Suppressor macrophage treated with lipopolysaccharide for 4 hours (primary cell): ENCODE measurements at regions not wholly inside any gene's neighbourhood (a gene's known extent, or its start where the extent isn't known, plus 50 kb on each side); places are given as distances from the start of the nearest gene placed in this dataset.

Experiments
- DNase-seq: peaks from one replicate; pipeline ENCODE4 v3.0.0-alpha.2; 2020

DNA sequence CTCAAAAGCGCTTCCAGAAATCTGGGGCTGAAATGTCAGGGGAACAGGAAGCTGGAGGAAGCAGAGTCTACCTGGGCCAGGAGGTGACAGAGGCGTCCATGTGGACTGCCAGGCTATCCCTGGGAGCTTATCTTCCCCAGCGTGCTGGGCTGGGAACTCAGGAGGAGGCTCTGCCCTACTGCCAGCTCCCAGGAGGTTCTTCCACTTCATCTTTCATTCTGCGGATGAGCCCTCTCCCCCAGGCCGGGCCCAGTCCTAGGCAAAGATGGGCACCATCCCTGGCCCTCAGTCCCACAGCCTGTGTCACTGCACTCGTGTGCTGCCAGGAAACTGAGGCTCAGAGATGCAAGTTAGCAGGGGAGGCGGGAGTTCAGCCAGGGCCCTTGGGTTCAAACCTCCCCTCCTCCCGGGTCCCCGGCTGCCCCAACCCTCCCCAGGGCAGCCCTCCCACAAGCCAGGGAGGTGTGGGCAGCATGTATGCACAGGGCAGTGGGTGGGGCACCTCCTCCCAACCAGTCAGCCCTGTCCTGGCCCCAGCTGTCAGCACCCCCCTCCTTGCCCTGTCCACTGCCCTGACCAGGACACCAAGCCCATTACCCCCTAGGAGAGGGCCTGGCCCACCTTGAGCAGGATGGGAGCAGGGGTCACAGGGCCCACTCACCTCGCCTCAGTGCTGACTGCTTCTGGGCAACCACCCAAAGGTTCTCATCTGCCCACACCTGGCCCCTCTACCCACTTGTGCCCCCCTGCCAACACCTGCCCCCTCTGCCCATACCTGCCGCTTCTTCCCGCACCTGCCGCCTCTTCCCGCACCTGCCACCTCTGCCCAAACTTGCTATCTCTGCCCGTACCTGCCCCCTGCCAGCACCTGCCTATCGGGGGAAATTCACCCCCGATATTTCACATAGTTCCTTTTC lies 226.0 kb downstream of the NPHP4 start:
- DNase-seq: no peak

- DNase-seq: no peak
Observed at GRCh38 chr1:5765483-5765882, 226.7 kb downstream of the NPHP4 start.

GRCh38 chr1:5764959-5765358 lies 227.3 kb downstream of the NPHP4 start:
- DNase-seq: no peak

DNA sequence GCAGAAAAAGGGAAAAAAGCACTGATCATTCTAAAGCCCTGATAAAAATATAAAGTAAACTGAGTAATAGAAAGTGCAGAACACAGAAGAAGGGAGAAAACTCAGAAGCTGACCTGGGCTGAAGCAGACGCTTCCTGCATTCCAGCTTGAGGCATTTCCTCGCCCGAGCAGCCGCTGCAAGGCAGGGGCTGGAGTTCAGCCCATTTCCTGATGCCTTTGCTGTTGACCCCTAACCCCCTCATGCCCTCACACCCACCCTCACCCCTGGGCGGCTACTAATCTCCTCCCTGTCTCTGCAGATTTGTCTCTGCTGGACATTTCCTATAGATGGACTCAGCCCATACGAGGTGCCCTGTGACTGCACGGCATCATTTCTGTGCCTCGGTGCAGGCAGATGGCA lies 227.8 kb downstream of the NPHP4 start:
- DNase-seq: no peak

DNA sequence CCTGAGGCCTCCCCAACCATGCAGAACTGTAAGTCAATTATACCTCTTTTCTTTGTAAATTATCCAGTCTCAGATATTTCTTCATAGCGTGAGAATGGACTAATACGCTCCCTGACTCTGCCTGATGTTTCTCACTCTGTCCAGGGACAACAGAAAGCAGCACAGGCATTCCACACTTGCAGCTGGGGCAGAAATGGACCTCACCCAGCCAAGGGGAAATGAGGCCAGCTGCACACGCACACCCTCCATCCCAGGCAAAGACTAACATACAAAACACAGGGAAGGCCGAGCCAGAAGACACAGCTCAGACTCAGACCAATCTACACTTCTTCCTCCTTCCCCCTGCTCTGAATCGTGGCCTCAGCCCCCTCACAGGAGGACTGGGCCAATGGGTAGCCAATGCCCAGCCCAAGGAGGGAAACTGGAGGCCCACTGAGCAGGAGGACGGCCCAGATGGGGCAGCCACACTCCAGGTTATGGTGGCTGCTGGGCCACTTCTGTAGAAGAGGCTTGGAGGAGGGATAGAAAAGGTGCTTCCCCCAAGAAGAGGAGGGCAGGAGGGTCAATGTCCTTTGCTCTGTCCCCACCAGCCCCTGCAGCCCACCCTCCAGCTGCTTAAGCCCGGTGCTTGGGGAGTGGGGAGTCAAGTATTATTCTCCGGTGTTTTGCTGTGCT lies 228.4 kb downstream of the NPHP4 start:
- DNase-seq: no peak

DNA sequence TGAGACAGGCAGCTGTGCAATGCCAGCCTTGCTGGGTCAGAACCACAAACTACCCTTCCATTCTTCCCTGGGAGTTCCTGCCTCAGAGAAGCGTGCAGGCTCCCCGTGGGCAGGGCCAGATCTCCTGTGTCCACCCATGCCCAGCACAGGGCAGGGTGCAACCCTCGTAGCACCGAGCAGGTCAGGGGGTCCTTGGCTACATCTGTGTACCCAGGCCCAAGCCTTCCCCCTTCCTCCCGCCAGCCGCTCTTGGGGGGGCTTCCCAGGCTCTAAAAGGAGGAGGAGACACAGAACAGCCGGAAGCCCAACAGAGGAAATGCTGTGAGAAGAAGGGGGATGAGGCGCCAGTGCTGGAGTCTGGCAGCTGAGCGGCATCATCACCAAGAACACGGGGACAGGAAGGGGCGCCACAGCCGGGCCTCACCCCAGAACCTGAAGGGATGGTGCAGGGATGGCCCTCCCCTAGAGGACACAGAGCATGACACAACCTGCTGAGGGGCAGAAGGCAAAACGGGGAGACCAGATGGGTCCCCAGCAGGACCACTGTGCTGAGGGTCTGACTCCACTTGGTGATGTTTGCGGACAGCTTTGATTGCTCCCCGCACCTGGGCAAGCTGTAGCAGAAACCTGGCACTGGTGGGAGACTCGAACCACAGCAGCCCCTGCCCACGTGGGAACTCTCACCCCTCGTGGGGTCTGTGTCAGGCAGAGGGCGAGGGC lies 233.2 kb downstream of the NPHP4 start:
- DNase-seq: no peak

DNA sequence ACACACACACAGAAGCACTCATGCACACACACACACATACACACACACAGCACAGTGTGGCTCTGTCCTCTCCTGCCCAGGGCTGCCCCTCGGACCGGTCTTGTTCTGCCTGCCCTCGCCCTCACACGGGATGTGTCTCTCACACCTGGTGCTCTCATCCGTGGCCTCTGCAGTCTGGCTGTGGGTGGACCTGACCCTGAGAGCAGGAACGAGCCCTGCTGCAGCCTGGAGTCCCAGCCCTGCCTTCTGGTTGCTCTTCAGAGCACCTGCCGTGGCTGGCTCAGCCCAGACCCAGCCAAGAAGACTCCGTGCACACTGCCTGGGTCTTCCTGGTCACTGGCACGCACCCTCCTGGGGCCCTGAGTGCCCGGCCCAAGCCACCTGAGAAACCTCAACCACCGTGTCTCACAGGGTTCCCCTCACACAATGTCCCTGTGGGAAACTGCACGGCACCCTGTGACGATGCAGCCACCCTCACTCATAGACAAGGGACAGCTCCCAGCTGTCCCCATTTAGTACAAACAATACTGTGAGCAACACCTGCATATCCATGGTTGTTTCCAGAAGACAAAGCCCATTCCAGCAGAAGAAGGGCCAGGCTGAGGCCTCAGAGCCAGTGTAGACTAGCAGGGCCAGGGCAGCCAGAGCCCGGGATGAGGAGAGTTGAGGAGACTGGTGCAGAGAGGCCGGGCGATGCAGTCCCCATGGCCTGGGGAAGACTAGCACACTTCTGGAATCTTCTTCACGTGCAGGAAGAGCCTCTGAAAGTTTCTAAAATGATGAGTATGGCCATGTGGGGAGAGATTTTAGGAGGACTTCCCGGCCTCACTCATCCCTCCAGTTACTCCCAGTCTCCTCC lies 234.0 kb downstream of the NPHP4 start:
- no peak for DNase-seq

DNA sequence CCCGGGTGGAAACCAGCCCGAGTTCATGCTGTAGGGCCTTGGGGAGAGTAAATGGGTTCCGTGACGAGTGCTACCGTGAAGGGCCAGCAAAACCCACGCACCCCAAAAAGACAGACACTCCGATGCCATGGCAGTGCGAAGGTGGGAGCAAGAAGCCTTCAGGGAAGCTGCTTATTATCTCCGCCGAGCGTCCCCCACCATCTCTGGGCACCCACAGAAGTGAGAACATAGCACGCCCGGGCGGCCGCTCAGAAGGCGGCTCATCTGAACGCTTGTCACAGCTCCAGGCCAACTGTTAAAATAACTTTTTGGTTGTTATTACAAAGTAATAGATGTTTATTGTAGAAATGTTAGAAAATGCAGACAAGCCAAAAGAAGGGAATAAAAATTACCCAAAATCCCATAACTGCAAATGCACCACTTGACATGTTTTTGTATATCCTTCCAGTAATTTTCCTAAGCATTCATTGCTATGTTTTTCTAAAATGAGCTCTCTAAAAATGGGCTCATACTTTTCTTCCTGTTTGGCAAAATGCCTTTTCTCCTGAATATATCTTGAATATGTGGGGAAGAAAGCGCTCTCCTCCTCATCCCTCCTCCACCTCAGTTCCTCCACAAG lies 234.9 kb downstream of the NPHP4 start:
- DNase-seq: no peak

DNA sequence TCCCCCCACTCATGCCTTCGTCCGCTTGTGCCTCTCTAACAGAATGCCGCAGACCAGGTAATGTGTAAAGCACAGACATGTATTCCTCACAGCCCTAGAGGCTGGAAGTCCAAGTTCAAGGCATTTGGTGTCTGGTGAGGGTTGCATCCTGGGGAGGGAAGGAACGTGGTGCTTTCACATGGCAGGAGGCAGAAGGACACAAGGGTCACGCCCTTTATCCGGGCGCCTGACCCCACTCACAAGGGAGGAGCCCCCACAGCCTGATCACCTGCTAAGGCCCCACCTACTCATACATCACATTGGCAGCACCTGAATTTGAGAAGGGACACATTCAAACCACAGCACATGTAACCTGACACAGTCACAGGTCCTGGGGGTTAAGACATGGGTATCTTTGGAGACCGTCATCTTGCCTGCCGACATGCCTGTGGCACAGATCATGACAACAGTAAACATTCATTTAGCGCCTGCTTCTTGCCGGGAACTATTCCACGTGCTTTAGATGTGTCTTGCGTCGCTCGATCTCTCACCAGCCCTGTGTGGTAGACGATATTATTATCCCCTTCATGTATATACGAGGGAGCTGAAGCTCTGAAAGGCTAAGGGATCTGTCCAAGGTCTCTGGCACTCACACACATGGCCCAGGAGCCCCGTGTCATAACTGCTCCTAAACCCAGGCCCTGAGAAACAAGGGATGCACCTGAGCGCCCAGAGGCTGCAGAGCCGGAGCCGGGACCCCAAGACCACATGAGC lies 235.6 kb downstream of the NPHP4 start:
- no peak for DNase-seq

- DNase-seq: no peak
Observed at GRCh38 chr1:5755552-5756125, 236.6 kb downstream of the NPHP4 start.

DNA sequence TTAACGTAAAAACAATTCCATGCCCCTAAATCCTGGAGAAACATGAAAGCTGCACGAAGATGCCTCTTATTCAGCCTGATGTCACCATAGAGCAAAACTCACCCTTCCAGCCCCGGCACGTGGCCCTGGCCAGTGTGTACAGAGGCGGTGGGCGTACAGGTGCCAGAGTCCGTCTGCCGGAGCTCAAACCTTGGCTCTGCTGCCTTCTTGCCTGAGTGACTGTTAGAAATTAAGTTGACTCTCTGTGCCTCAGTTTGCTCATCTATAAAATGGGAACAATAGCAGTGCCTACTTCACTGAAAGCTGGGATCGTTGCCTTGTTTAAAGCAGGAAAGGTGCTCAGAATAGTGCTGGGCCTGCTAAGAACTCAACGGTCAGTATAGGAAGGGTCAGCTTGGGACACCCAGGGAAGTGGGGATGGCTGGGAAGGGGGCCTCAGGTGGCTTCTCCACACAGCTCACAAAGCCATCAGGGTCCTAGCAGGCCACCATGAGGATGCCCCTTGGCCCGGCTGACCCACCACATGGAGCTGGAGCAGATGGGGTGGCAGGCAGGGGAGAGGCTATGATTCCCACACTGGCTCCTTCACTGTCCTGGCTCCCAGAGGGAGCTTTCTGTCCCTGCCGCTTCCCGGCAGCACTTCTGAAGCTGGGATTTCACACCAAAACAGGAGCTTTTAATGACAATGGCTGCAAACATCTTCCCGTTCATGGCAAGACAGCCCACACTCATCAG lies 237.2 kb downstream of the NPHP4 start:
- DNase-seq: no peak

DNA sequence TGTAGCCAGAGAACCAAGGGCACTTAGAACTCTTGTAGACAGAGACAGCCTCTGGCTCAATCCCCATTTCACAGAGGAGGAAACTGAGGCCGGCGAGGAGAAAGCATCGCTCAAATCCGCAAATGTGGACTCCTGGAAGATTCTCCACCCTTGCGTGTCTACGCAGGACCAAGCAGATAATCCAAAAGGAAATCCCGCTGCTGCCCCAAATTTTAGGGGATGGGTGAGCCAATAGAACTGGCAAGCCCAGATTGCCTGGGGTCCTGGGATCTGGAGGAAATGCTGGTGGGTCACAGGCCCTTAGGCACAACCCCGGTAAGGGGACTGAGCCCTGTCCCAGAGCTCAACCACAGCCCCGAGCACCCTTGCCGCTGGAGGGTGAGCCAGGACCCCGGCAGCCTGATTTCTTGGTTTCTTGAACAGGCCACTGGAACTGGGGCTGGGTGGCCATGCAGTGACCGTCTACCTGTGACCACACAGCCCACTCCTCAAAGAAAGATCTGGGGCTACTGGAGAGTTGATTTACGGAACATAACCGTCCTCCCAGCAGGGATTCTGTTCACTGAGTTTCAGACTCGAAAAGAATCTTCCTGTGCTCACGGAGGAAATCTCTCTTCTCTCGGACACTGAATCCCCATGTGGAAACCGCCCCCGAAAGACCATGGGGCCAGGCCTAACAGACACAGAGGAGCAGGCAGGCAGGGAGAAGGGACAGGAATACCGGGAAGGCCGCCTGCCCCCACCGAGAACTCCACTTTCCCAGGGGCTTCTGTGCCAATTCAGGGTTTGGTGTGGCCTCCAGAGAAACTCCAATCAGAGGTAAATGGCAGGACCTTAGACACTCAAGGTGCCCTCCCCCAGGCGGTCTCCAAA lies 238.4 kb downstream of the NPHP4 start:
- no peak for DNase-seq

- no peak for DNase-seq
Observed at GRCh38 chr1:5752746-5753548, 239.3 kb downstream of the NPHP4 start.

- DNase-seq: no peak
Observed at GRCh38 chr1:5751833-5752745, 240.1 kb downstream of the NPHP4 start.

GRCh38 chr1:5751163-5751540 lies 241.1 kb downstream of the NPHP4 start:
- no peak for DNase-seq

DNA sequence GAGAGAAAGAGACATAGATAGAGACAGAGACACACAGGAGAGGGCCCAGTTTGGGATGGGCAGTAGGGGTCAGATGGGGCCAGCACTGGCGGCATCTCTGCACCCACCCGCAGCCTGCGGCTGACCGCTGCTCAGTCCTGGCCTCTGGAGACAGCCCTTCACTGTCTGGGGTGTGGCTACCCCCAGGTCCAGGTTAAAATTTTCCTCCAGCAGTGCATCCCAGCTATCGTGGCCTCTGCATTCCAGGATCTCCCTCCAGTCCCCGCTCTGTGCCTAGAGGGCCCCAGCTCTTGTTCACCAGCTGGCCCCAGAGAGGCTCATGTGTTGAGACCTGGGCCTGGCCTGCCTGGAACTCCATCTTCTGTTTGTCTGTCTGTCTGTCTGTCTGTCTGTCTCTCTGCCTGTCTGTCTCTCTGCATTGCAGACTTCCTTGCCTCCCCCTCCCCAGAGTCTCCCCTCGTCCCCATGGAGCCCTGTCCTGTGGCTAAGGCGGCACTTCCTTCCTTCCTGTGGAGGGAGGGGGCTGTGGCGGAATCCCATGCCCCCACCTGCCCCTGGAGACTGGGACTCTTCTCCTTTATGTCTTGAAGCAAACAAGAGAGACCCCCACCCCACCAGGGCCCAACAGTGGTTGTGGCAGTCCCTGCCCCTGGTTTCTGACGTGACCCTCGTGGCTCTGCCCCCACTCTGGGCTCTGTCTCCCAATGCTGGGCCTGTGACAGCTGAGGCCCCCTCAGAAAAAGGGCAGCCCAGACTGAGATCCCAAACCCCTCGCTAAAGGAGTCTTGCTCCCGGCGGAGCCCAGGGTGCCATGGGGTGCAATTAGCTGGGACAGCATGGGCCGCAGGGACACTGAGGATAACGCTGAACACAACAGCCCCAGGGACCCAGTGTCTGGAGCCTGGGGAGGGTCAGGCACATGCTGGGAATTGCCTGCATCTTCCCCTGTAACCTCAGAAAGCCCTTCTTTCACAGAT lies 241.8 kb downstream of the NPHP4 start:
- no peak for DNase-seq
